Stomach (tissue), 8 donors: ENCODE measurements at regions not wholly inside any gene's neighbourhood (a gene's known extent, or its start where the extent isn't known, plus 50 kb on each side); places are given as distances from the start of the nearest gene placed in this dataset.

Source experiments
- DNase-seq, 2 donors: peaks; one replicate each; pipeline versions ENCODE4 v3.0.0 to v3.0.0-alpha.2; 2013 to 2019
- H3K27ac ChIP-seq, 5 donors: fragments of 200-600 bp in 4 of 5; sonication (generic) in 4 of 5; one replicate each; pipeline ENCODE4 v1.5.1; 2013 to 2019; ENCODE audit warnings: mild to moderate bottlenecking in 1 of 5, moderate library complexity in 1 of 5
- H3K27me3 ChIP-seq, 3 donors: fragments of 200-600 bp; sonication (generic); one replicate each; pipeline ENCODE4 v1.5.1; 2017 to 2019; ENCODE audit warnings: mixed run types in 1 of 3
- H3K36me3 ChIP-seq, 4 donors: fragments of 200-600 bp; sonication (generic); 1 replicate in 3 of 4; 2 replicates in 1 of 4; pipeline ENCODE4 v1.5.1; 2016 to 2019
- H3K4me1 ChIP-seq, 4 donors: fragments of 200-600 bp; sonication (generic); one replicate each; pipeline ENCODE4 v1.5.1; 2016 to 2019
- H3K4me3 ChIP-seq, 4 donors: fragments of 200-600 bp; sonication (generic) in 3 of 4; one replicate each; pipeline ENCODE4 v1.5.1; 2016 to 2019; ENCODE audit warnings: mild to moderate bottlenecking in 1 of 4
- H3K9me3 ChIP-seq, 4 donors: fragments of 200-600 bp; sonication (generic); one replicate each; pipeline ENCODE4 v1.5.1; 2016 to 2019
- CTCF ChIP-seq, 7 experiments: fragments of 450-650 bp in 4 of 7; fragments of 200-600 bp in 3 of 7; sonication (generic) in 3 of 7; IDR thresholded peaks; one replicate each; pipeline ENCODE4 v1.5.1; 2016 to 2019; ENCODE audit warnings: antibody characterized with exemption in 7 of 7, control low read depth in 2 of 7, mild to moderate bottlenecking in 1 of 7
- EP300 ChIP-seq: sonication (generic); formaldehyde crosslinking; IDR thresholded peaks from one replicate; pipeline ENCODE4 v1.6.1; 2017; ENCODE audit warnings: antibody characterized with exemption
- POLR2A ChIP-seq, 4 donors: fragments of 450-650 bp; IDR thresholded peaks; one replicate each; pipeline ENCODE4 v1.6.1; 2016; ENCODE audit warnings: antibody characterized with exemption in 4 of 4, control low read depth in 2 of 4, mild to moderate bottlenecking in 1 of 4, moderate library complexity in 1 of 4
- POLR2AphosphoS5 ChIP-seq, 3 donors: sonication (generic); formaldehyde crosslinking; IDR thresholded peaks; one replicate each; pipeline ENCODE4 v1.6.1; 2016; ENCODE audit warnings: antibody characterized with exemption in 3 of 3
- WGBS, 5 donors: extraction: QIAGEN DNeasy Blood & Tissue Kit in 3 of 5; methylation state at CpG; one replicate each; pipeline versions ENCODE4 v1.1.5 to v1.1.7; 2013 to 2018; 5-methylcytosine and 5-hydroxymethylcytosine counted together
- intact Hi-C: fragments of 100-400 bp; cut with DNase I; formaldehyde crosslinking; loops from one replicate; pipeline ENCODE4 v1.15.1; 2023; ENCODE audit warnings: low total_unique reads
- donor health status: healthy with polysubstance abuse.
- donor health status: Bipolar disorder and iron deficiency.
- donor health status: healthy.

- Histone ChIP-seq H3K27ac (peak overlapping the region in 1 of 5 donors; percentile 24), H3K9me3 (peaks cover 0 to 10% (median 4%) of the 10 kb centered on the region in 4 donors), H3K27me3 (no peaks in the 10 kb centered on the region), H3K4me3 (peak overlapping the region; percentile 22 to 39 (median 30)), H3K36me3 (no peaks in the 10 kb centered on the region), H3K4me1 (peaks cover 0 to 18% (median 12%) of the 10 kb centered on the region in 4 donors)
- peak; percentile 74 to 87 for DNase-seq
- peak in 4 of 7 experiments; percentile 17 to 44 (median 32) for TF ChIP-seq CTCF (IDR thresholded peaks at IDR 0.05)
- no peak for TF ChIP-seq EP300
- TF ChIP-seq POLR2A (IDR thresholded peaks at IDR 0.05), result no peak
- TF ChIP-seq POLR2AphosphoS5 (IDR thresholded peaks at IDR 0.05), result peak in 1 of 3 donors; percentile 58
- WGBS, 5 donors, result 18 to 53% (median 28%) methylated on average over 12 to 33 of the region's 33 CpGs
- intact Hi-C loops, result no loop called here
Measured at GRCh38 chr3:194985031-194985578, 285.9 kb downstream of the XXYLT1 start.

GRCh38 chr3:194986208-194987043, 284.5 kb downstream of the XXYLT1 start:
- H3K4me3 ChIP-seq, result no peak overlapping the region
- H3K27ac ChIP-seq, result no peak overlapping the region
- peaks cover 0 to 18% (median 12%) of the 10 kb centered on the region in 4 donors for H3K4me1 ChIP-seq
- 79 to 87% (median 82%) methylated on average over 17 of the region's 17 CpGs for WGBS, 5 donors
- no peak for TF ChIP-seq CTCF (IDR thresholded peaks at IDR 0.05)
- TF ChIP-seq POLR2AphosphoS5 (IDR thresholded peaks at IDR 0.05), result no peak
- TF ChIP-seq EP300, result no peak
- TF ChIP-seq POLR2A (IDR thresholded peaks at IDR 0.05), result no peak
- H3K9me3 ChIP-seq, result peaks cover 0 to 10% (median 4%) of the 10 kb centered on the region in 4 donors
- peak; percentile 31 to 32 for DNase-seq
- intact Hi-C loops, result no loop called here
- no peaks in the 10 kb centered on the region for H3K36me3 ChIP-seq
- H3K27me3 ChIP-seq, result no peaks in the 10 kb centered on the region

GRCh38 chr3:194987571-194988494, 283.1 kb downstream of the XXYLT1 start:
- Histone ChIP-seq H3K36me3 (no peaks in the 10 kb centered on the region), H3K27ac (no peak overlapping the region), H3K9me3 (no peaks in the 10 kb centered on the region), H3K4me3 (no peak overlapping the region), H3K27me3 (no peaks in the 10 kb centered on the region), H3K4me1 (peaks cover 0 to 18% (median 12%) of the 10 kb centered on the region in 4 donors)
- no peak for DNase-seq
- 74 to 91% (median 81%) methylated on average over 20 to 21 of the region's 21 CpGs for WGBS, 5 donors
- intact Hi-C loops, result no loop called here
- TF ChIP-seq EP300 (no peak), POLR2A (IDR thresholded peaks at IDR 0.05) (no peak), CTCF (IDR thresholded peaks at IDR 0.05) (no peak), POLR2AphosphoS5 (IDR thresholded peaks at IDR 0.05) (no peak)
